ENCODE measurements at regions not wholly inside any gene's neighbourhood (a gene's known extent, or its start where the extent isn't known, plus 50 kb on each side); places are given as distances from the start of the nearest gene placed in this dataset.
"Not testable (repeated sequence)": the region's sequence is repeated elsewhere in the genome, so short reads cannot be mapped to it uniquely, and the experiment has no call there.

DNA sequence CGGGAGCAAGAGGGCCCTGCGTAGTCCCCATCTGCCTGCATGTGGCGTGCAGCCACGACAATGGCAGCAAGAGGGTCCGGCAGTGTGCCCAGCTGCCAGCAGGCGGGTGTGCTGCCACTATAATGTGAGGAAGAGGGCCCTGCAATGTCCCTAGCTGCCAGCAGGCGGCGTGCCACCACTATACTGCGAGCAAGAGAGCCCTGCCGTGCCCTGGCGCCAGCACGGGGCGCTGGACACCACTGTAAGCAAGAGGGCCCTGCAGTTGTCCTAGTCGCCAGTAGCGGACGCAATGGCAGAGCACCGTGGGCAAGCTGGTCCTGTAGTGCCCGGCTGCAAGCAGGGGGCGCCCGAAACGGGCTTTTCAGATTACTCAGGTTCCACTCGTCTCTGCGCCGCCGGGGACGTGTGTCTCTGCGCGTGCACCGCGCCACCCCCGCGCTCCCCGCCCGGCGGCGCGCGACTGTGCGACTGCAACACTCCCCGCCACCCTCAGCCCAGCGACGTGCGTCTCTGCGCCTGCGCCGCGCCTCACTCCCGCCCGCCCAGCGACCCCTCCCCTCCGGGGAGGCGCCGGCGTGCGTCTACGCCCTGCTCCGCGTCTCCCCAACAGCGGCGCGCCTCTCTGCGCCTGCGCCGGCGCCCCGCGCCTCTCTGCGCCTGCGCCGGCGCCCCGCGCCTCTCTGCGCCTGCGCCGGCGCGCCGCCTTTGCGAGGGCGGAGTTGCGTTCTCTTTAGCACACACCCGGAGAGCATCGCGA lies 159.4 kb upstream of the FRG2B start:
- DNase-seq (ENCODE audit: low read depth in 1 of 2, low spot score in 1 of 2); in situ Hi-C loops (cut with HindIII; ENCODE audit: low pct_unique_long_range_greater_than_20kb, low sequenced_read_pairs): not testable (repeated sequence)

DNA sequence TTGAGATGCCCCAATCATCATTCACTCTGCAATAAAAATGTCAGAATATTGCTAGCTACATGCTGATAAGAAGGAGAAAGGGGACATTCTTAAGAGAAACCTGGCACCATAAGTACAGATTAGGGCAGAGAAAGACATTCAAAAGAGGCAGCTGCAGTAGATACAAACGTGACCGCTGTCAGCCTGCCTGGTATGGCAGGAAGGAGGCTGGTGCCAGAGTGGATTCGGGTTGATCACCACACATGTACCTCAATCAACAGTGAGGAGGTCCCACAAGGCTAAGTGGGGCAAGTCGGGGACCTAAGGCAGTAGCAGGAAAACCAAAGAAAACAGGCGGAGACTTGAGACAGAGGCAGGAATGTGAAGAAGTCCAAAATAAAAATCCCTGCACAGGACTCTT lies 158.6 kb upstream of the FRG2B start:
- in situ Hi-C loops (cut with HindIII; ENCODE audit: low pct_unique_long_range_greater_than_20kb, low sequenced_read_pairs); DNase-seq (ENCODE audit: low read depth in 1 of 2, low spot score in 1 of 2): not testable (repeated sequence)

GRCh38 chr10:133765308-133765707 lies 138.7 kb upstream of the FRG2B start:
- DNase-seq (ENCODE audit: low read depth in 1 of 2, low spot score in 1 of 2); in situ Hi-C loops (cut with HindIII; ENCODE audit: low pct_unique_long_range_greater_than_20kb, low sequenced_read_pairs): not testable (repeated sequence)

DNA sequence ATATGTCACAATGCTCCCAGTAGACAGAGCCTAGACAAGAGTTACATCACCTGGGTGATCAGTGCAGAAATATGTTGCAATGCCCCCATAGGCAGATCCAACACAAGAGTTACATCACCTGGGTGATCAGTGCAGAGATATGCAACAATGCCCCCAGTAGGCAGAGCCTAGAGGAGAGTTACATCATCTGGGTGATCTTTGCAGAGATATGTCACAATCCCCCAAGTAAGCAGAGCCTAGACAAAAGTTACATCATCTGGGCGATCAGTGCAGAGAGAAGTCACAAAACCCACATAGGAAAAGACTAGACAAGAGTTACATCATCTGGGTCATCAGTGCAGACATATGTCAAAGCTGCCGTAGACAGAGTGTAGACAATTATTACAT lies 138.2 kb upstream of the FRG2B start:
- DNase-seq (ENCODE audit: low read depth in 1 of 2, low spot score in 1 of 2); in situ Hi-C loops (cut with HindIII; ENCODE audit: low pct_unique_long_range_greater_than_20kb, low sequenced_read_pairs): not testable (repeated sequence)

GRCh38 chr10:133763875-133764822 lies 137.6 kb upstream of the FRG2B start:
- in situ Hi-C loops (cut with HindIII; ENCODE audit: low pct_unique_long_range_greater_than_20kb, low sequenced_read_pairs) = not testable (repeated sequence)
- DNase-seq (ENCODE audit: low read depth in 1 of 2, low spot score in 1 of 2) = peak in 1 of 2 experiments; percentile 15

DNA sequence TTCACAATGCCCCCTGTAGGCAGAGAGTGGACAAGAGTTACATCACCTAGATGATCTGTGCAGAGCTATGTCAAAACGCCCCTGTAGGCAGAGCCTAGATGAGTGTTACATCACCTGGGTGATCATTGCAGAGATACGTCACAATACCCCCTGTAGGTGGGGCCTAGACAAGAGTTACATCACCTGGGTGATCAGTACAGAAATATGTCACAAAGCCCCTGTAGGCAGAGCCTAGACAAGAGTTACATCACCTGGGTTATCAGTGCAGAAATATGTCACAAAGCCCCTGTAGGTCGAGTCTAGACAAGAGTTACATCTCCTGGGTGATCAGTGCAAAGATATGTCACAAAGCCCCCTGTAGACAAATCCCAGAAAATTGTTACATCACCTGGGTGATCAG lies 136.6 kb upstream of the FRG2B start:
- DNase-seq (ENCODE audit: low read depth in 1 of 2, low spot score in 1 of 2); in situ Hi-C loops (cut with HindIII; ENCODE audit: low pct_unique_long_range_greater_than_20kb, low sequenced_read_pairs): not testable (repeated sequence)

GRCh38 chr10:133753545-133753944 lies 127.0 kb upstream of the FRG2B start:
- DNase-seq (ENCODE audit: low read depth in 1 of 2, low spot score in 1 of 2); in situ Hi-C loops (cut with HindIII; ENCODE audit: low pct_unique_long_range_greater_than_20kb, low sequenced_read_pairs): not testable (repeated sequence)
